LNCaP clone FGC (cell line): ENCODE measurements at regions not wholly inside any gene's neighbourhood (a gene's known extent, or its start where the extent isn't known, plus 50 kb on each side); places are given as distances from the start of the nearest gene placed in this dataset.

Experiments
- DNase-seq: peaks from one replicate; pipeline ENCODE4 v3.0.0-alpha.2; 2011; ENCODE audit warnings: low read depth
- H3K4me3 ChIP-seq: 2 replicates; pipeline ENCODE4 v1.5.1; 2011; ENCODE audit warnings: mild to moderate bottlenecking, low read depth, low read length, control low read depth
- TF ChIP-seq, protein P1 (sequence below): IDR thresholded peaks from 2 replicates; pipeline ENCODE4 v1.5.1; 2012; ENCODE audit warnings: mild to moderate bottlenecking; ENCODE audit not compliant: control insufficient read depth, insufficient read depth; ENCODE audit errors: extremely low read depth

- TF ChIP-seq, protein P1, sequence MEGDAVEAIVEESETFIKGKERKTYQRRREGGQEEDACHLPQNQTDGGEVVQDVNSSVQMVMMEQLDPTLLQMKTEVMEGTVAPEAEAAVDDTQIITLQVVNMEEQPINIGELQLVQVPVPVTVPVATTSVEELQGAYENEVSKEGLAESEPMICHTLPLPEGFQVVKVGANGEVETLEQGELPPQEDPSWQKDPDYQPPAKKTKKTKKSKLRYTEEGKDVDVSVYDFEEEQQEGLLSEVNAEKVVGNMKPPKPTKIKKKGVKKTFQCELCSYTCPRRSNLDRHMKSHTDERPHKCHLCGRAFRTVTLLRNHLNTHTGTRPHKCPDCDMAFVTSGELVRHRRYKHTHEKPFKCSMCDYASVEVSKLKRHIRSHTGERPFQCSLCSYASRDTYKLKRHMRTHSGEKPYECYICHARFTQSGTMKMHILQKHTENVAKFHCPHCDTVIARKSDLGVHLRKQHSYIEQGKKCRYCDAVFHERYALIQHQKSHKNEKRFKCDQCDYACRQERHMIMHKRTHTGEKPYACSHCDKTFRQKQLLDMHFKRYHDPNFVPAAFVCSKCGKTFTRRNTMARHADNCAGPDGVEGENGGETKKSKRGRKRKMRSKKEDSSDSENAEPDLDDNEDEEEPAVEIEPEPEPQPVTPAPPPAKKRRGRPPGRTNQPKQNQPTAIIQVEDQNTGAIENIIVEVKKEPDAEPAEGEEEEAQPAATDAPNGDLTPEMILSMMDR: no peak
- no peak overlapping the region for H3K4me3 ChIP-seq
- DNase-seq: no peak
Observed at GRCh38 chr13:37486171-37486681, 112.3 kb downstream of the POSTN start.

- no peak overlapping the region for H3K4me3 ChIP-seq
- no peak for DNase-seq
- TF ChIP-seq, protein P1: no peak
Observed at GRCh38 chr13:37485756-37486155, 112.8 kb downstream of the POSTN start.

- TF ChIP-seq, protein P1: no peak
- DNase-seq: no peak
- no peak overlapping the region for H3K4me3 ChIP-seq
Observed at GRCh38 chr13:37484056-37484455, 114.5 kb downstream of the POSTN start.

DNA sequence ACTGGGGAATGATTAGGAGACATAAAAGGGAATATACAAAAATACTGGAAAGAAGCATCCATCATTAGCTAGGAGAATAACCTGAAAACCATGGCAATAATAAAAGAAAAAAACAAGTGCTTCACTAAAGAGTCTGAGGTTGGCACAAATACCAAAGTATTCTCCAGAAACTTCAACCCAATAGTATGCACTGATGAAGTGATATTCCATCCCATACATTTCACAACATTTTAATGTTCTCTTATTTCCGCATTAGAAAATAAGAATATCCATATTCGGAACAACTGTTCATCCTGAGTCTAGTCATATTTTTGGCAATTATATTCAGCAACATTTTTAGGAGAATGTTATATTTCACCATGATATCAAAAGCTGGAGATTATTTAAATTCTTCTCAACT is 116.2 kb downstream of the POSTN start:
- no peak overlapping the region for H3K4me3 ChIP-seq
- TF ChIP-seq, protein P1: no peak
- DNase-seq: no peak

- DNase-seq: no peak
- no peak overlapping the region for H3K4me3 ChIP-seq
- TF ChIP-seq, protein P1: no peak
Observed at GRCh38 chr13:37481885-37482227, 116.7 kb downstream of the POSTN start.

DNA sequence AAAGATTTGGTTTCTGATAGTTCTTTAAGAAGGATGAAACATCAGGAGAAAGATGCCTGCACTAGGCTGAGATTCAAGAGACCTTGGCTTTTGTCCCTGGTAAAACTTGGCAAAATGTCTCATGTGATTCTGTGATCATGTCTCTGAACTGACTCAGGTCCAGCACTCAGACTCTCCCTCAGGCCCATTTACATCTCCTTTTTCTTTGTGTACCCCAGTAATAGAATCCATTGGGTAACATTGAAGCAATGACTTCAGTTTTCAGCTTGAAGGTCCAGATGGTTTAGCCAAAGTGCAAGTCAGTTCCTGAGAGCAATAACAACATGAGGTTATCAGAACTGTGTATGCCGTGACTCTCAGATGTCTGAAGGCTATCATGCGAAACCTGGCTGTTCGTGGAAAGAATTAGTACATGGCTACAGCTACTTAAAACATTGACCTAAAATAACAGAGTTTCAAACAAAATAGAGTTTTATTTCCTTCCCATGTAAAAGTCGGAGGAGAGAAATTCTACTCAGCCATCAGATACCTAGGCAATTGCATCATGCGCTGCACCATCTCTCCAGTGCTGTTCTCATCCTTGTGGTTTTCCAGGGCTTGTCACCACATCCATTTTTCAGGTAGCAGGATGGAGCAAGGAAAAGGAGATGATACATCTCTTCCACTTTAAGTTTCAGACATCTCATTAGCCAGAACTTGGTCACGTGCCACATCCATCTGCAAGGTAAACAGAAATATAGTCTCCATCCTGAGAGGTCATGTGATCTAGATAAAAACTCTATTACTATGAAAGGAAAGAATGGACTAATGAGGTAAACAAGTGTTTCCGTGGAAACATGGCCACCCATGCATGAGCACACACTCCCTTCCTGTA is 117.3 kb downstream of the POSTN start:
- no peak for DNase-seq
- TF ChIP-seq, protein P1: no peak

More for the DNA sequence above, 117.3 kb downstream of the POSTN start:
- H3K4me3 ChIP-seq: no peak overlapping the region
